K562 (cell line): ENCODE measurements at regions not wholly inside any gene's neighbourhood (a gene's known extent, or its start where the extent isn't known, plus 50 kb on each side); places are given as distances from the start of the nearest gene placed in this dataset.

Experiments used
- ATAC-seq: fragments of 200-7000 bp; cut with Tn5 transposase; 3 replicates; pipeline ENCODE4 v1.9.1; 2020; ENCODE audit warnings: moderate library complexity
- BruUV-seq: library from RNA; stranded (reverse); fragments of 400-500 nt; replicated peaks from 2 replicates; lab custom pipeline; 2021; lab: Mats Ljungman, UMichigan
- CTCF ChIA-PET: fragments of 300-600 bp; formaldehyde crosslinking; extraction: SDS; loops from one replicate; lab custom pipeline; 2021; ENCODE audit warnings: low intra/inter-chr PET ratio; lab: Yijun Ruan, JAX
- POLR2A ChIA-PET: fragments of 300-600, 350-650 bp; sonication (Branson Sonifier 250); formaldehyde crosslinking; extraction: SDS; loops from one replicate; lab custom pipeline; 2021; ENCODE audit warnings: antibody characterized with exemption, inconsistent platforms; lab: Yijun Ruan, JAX
- DNase-seq, 4 experiments: peaks; one replicate each; pipeline versions ENCODE4 v3.0.0 to v3.0.0-alpha.2; 2011 to 2018; ENCODE audit warnings: low spot score in 3 of 4, mixed read lengths in 3 of 4; ENCODE audit errors: extremely low read depth in 1 of 4
- FAIRE-seq: peaks from 2 replicates; lab custom pipeline; 2011; peaks lifted over from hg19 to GRCh38; lab: Jason Lieb, UNC
- H2AFZ ChIP-seq: 2 replicates; pipeline ENCODE4 v1.6.0; 2011; ENCODE audit warnings: low read depth, low read length, control low read depth, inconsistent platforms
- H3K27ac ChIP-seq: fragments of 200-600 bp; 3 replicates; pipeline ENCODE4 v1.8.0; 2011; ENCODE audit warnings: low read depth, mild to moderate bottlenecking, control low read depth, inconsistent platforms, low read length, moderate library complexity, mixed read lengths; ENCODE audit errors: extremely low read depth
- H3K27me3 ChIP-seq, 2 experiments: fragments of 300-600 bp in 1 of 2; 2 replicates in 1 of 2; 3 replicates in 1 of 2; pipeline versions ENCODE4 v1.6.0 to v1.8.0; 2011; ENCODE audit warnings: inconsistent platforms in 2 of 2, low read length in 2 of 2, mild to moderate bottlenecking in 1 of 2, mixed read lengths in 1 of 2, moderate library complexity in 1 of 2; ENCODE audit not compliant: control insufficient read depth in 2 of 2, insufficient read depth in 2 of 2
- H3K36me3 ChIP-seq: fragments of 300-600 bp; 3 replicates; pipeline ENCODE4 v1.8.0; 2011; ENCODE audit warnings: mild to moderate bottlenecking, low read length, inconsistent platforms; ENCODE audit not compliant: control insufficient read depth, insufficient read depth
- H3K4me1 ChIP-seq, 2 experiments: fragments of 200-600 bp in 1 of 2; replicated peaks in 1 of 2; 2 replicates in 1 of 2; 3 replicates in 1 of 2; pipeline versions ENCODE4 v1.5.1 to v1.8.0; 2011; ENCODE audit warnings: inconsistent platforms in 2 of 2, low read length in 2 of 2, mild to moderate bottlenecking in 1 of 2, mixed read lengths in 1 of 2, moderate library complexity in 1 of 2; ENCODE audit not compliant: control insufficient read depth in 2 of 2, insufficient read depth in 2 of 2
- H3K4me2 ChIP-seq: 2 replicates; pipeline ENCODE4 v1.6.1; 2011; ENCODE audit warnings: low read length, control low read depth, inconsistent platforms, mixed read lengths; ENCODE audit not compliant: insufficient read depth
- H3K4me3 ChIP-seq: fragments of 200-600 bp; sonication (generic), shearing (Covaris generic); 2 replicates; pipeline ENCODE4 v1.5.1; 2016; ENCODE audit warnings: control low read depth, inconsistent platforms
- H3K79me2 ChIP-seq: fragments of 200-600 bp; 3 replicates; pipeline ENCODE4 v1.8.0; 2011; ENCODE audit warnings: low read length, inconsistent platforms; ENCODE audit not compliant: control insufficient read depth, insufficient read depth
- H3K9ac ChIP-seq, 2 experiments: 2 replicates each; pipeline versions ENCODE4 v1.6.0 to v1.6.1; 2011; ENCODE audit warnings: low read depth in 2 of 2, low read length in 2 of 2, control low read depth in 1 of 2, inconsistent platforms in 1 of 2, mild to moderate bottlenecking in 1 of 2, mixed read lengths in 1 of 2; ENCODE audit not compliant: insufficient read depth in 1 of 2
- H3K9me1 ChIP-seq: one replicate; pipeline ENCODE4 v1.6.0; 2011; ENCODE audit warnings: inconsistent platforms, mild to moderate bottlenecking, low read length, moderate library complexity; ENCODE audit not compliant: control insufficient read depth, insufficient read depth
- H3K9me3 ChIP-seq: replicated peaks from 2 replicates; pipeline ENCODE4 v1.5.1; 2011; ENCODE audit warnings: low read depth, low read length, inconsistent platforms; ENCODE audit not compliant: control insufficient read depth, insufficient read depth
- H4K20me1 ChIP-seq: replicated peaks from 2 replicates; pipeline ENCODE4 v1.6.1; 2011; ENCODE audit warnings: low read length, inconsistent platforms, mixed read lengths; ENCODE audit not compliant: control insufficient read depth, insufficient read depth
- FOXA1 ChIP-seq: fragments of 450-650 bp; IDR thresholded peaks from 2 replicates; pipeline ENCODE4 v1.6.1; 2016; ENCODE audit warnings: mild to moderate bottlenecking, borderline replicate concordance
- POLR3A ChIP-seq: IDR thresholded peaks from 2 replicates; pipeline ENCODE4 v1.6.1; 2011; ENCODE audit warnings: borderline replicate concordance, mild to moderate bottlenecking, moderate library complexity; ENCODE audit not compliant: insufficient read length, insufficient read depth; ENCODE audit errors: extremely low read depth
- ZNF311 ChIP-seq: fragments of 250-450 bp; sonication (Bioruptor Pico); IDR thresholded peaks from 2 replicates; pipeline ENCODE4 v1.4.0; 2020; ENCODE audit warnings: mild to moderate bottlenecking, moderate library complexity
- ZNF644 ChIP-seq: fragments of 200-800 bp; sonication (Bioruptor generic); IDR thresholded peaks from 2 replicates; pipeline ENCODE4 v1.6.1; 2016; ENCODE audit warnings: low read depth, missing genetic modification characterization, missing compliant biosample characterization
- ZNF717 ChIP-seq: fragments of 250-450 bp; sonication (Bioruptor Pico); IDR thresholded peaks from 2 replicates; pipeline ENCODE4 v1.5.0; 2021
- WGBS: fragments of 100-300 bp; shearing (Covaris generic); methylation state at CpG from one replicate; pipeline ENCODE4 v1.1.6; 2016; ENCODE audit warnings: low coverage, mixed read lengths; ENCODE audit not compliant: insufficient coverage; ENCODE audit errors: missing lambda C conversion rate; 5-methylcytosine and 5-hydroxymethylcytosine counted together
- in situ Hi-C: fragments of 300-500 bp; cut with MboI; formaldehyde crosslinking; loops from 4 replicates; pipeline ENCODE4 v1.15.0; 2018; ENCODE audit warnings: inconsistent platforms, mixed read lengths
- intact Hi-C: fragments of 100-400 bp; cut with micrococcal nuclease; formaldehyde crosslinking; loops from 2 replicates; pipeline ENCODE4 v1.14.2; 2022

GRCh38 chr1:187942986-187943385 lies 1114.2 kb downstream of the PLA2G4A start:
- TF ChIP-seq FOXA1 (no peak), ZNF717 (CRISPR knock-in tag) (no peak)
- FAIRE-seq (no peak), ATAC-seq (no peak), DNase-seq (no peak)
- no peak overlapping the region for H3K9ac ChIP-seq
- H3K9me1 ChIP-seq, result no peaks in the 10 kb centered on the region
- in situ Hi-C loops (no loop called here), intact Hi-C loops (no loop called here)
- BruUV-seq, result no TSS peak
- WGBS, result 0% methylated on average over 4 of the region's 4 CpGs
- no peak overlapping the region for H3K27ac ChIP-seq
- no peaks in the 10 kb centered on the region for H3K79me2 ChIP-seq
- H3K36me3 ChIP-seq, result no peaks in the 10 kb centered on the region
- no peak overlapping the region for H3K4me2 ChIP-seq
- H2AFZ ChIP-seq, result no peak overlapping the region
- H3K27me3 ChIP-seq, result no peaks in the 10 kb centered on the region
- H3K9me3 ChIP-seq, result peaks cover 2% of the 10 kb centered on the region; the same call in 1 of the 2 replicates
- ChIA-PET CTCF (no interaction called here), POLR2A (no interaction called here)
- no peaks in the 10 kb centered on the region for H4K20me1 ChIP-seq
- no peaks in the 10 kb centered on the region for H3K4me1 ChIP-seq
- no peak overlapping the region for H3K4me3 ChIP-seq

- POLR2A ChIA-PET, result no interaction called here
- intact Hi-C loops, result no loop called here
- Histone ChIP-seq H3K9me3 (peaks cover 2% of the 10 kb centered on the region; the same call in 1 of the 2 replicates), H3K79me2 (no peaks in the 10 kb centered on the region), H3K27me3 (no peaks in the 10 kb centered on the region), H2AFZ (no peak overlapping the region), H3K36me3 (no peaks in the 10 kb centered on the region), H3K27ac (no peak overlapping the region), H3K9me1 (no peaks in the 10 kb centered on the region)
- ATAC-seq (no peak), FAIRE-seq (no peak)
- TF ChIP-seq ZNF644 (no peak), ZNF311 (CRISPR knock-in tag) (no peak), POLR3A (no peak)
- TF ChIP-seq, all 486 proteins: peak for 0
- H3K4me3 ChIP-seq, result no peak overlapping the region
- H3K4me1 ChIP-seq, result no peaks in the 10 kb centered on the region
- in situ Hi-C loops, result no loop called here
- no peak for DNase-seq
- no TSS peak for BruUV-seq
- CTCF ChIA-PET, result no interaction called here
- H3K9ac ChIP-seq, result no peak overlapping the region
- H3K4me2 ChIP-seq, result no peak overlapping the region
- 0% methylated on average over 2 of the region's 2 CpGs for WGBS
- H4K20me1 ChIP-seq, result no peaks in the 10 kb centered on the region
These were observed 1115.1 kb downstream of the PLA2G4A start for GRCh38 chr1:187943606-187944403.
